ENCODE measurements at regions not wholly inside any gene's neighbourhood (a gene's known extent, or its start where the extent isn't known, plus 50 kb on each side); places are given as distances from the start of the nearest gene placed in this dataset.
"Not testable (repeated sequence)": the region's sequence is repeated elsewhere in the genome, so short reads cannot be mapped to it uniquely, and the experiment has no call there.

- Histone ChIP-seq H3K4me1 (no peaks in the 10 kb centered on the region), H3K36me3 (replicated peaks in 1 of 2; ENCODE audit: insufficient read depth in 1 of 2, low read depth in 2 of 2) (no peaks in the 10 kb centered on the region), H3K4me3 (no peak overlapping the region), H3K27ac (no peak overlapping the region), H3K9me3 (no peaks in the 10 kb centered on the region), H3K27me3 (no peaks in the 10 kb centered on the region)
- ATAC-seq (no peak), DNase-seq (no peak)
- intact Hi-C loops (cut with DNase I) = no loop called here
- no peak for TF ChIP-seq CTCF (IDR thresholded peaks at IDR 0.05)
- TF ChIP-seq POLR2A (IDR thresholded peaks at IDR 0.05) = no peak
These were observed 257.9 kb downstream of the RPIA start for GRCh38 chr2:88949336-88949735.

DNA sequence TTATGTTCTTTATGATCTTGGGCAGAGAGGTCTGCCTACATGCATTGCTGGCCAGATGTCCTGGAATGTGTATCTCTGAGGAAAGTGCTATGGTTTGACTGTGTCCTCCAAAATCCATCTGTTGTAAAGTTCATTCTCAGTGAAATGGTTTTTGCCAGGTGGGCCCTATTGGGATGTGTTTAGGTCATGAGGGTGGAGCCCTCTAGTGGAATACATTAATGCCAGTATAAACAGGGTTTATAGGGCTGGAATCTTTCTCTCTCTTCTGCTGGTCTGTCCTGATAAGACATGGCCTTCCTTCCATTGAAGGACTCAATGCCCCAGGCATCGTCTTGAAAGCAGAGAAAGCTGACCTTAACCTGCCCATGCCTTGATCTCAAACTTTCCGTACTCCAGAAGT is 258.5 kb downstream of the RPIA start:
- TF ChIP-seq POLR2A (IDR thresholded peaks at IDR 0.05) (no peak), CTCF (IDR thresholded peaks at IDR 0.05) (peak in 3 of 7 experiments; percentile 6 to 16 (median 8))
- H3K4me1 ChIP-seq = no peaks in the 10 kb centered on the region
- H3K36me3 ChIP-seq (replicated peaks in 1 of 2; ENCODE audit: insufficient read depth in 1 of 2, low read depth in 2 of 2) = no peaks in the 10 kb centered on the region
- no peak overlapping the region for H3K27ac ChIP-seq
- H3K27me3 ChIP-seq = no peaks in the 10 kb centered on the region
- intact Hi-C loops (cut with DNase I) = no loop called here
- no peaks in the 10 kb centered on the region for H3K9me3 ChIP-seq
- 75 to 81% methylated on average over 2 of the region's 2 CpGs for WGBS, 2 donors
- ATAC-seq (no peak), DNase-seq (no peak)
- H3K4me3 ChIP-seq = no peak overlapping the region

DNA sequence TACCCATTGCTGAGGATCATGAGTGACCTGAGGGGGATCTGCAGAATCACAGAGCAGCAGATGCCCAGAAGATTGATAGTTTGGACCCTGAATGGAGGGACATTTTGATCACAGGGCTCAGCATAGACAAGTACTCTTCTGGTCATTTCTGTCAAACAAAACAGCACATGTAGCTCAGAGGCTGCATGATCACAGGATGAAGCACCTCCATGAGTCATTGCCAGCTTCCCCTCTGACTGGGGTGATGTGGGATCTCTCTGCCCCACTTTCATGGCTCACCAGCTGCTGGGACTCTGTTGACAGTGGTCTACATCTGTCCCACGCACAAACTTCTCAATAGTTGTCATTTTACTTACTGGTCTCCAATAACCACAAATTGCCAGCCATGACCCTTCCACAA is 264.1 kb downstream of the RPIA start:
- no peak for TF ChIP-seq CTCF (IDR thresholded peaks at IDR 0.05)
- TF ChIP-seq POLR2A (IDR thresholded peaks at IDR 0.05) = no peak
- no peaks in the 10 kb centered on the region for H3K36me3 ChIP-seq (replicated peaks in 1 of 2; ENCODE audit: insufficient read depth in 1 of 2, low read depth in 2 of 2)

DNA sequence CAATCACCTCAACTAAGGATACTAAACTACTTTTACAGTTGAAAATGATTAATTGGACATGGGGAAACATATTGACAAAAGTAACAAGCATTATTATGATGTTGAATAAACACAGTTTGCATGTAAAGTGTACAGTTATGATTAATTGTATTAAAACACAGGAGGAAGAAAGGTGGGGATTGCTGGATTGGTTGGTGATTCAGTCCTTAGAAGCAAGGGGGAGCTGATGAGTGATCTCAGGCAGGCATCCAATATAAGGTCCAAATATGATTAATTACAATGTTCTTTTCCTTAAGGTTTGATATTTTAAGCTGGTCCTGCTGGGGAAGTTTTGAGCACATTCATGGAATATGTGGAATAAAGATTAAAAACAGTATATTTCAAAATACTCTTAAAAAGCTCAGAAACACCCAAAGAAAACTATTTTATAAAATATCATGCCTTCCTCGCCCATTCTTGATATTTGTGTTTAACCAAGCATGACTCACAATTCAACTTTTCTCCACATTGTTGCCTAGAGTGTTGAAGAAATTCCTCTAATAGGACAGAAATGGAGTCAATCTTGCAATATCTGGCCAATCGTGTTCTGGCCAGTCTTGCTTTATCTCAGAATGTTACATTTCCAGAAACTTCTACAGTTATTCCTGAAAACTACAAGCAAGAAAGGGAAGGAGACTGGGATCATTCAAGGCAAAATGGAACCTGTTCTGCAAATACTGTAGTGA is 268.2 kb downstream of the RPIA start:
- H3K36me3 ChIP-seq (replicated peaks in 1 of 2; ENCODE audit: insufficient read depth in 1 of 2, low read depth in 2 of 2) = no peaks in the 10 kb centered on the region
- H3K4me3 ChIP-seq = no peak overlapping the region
- TF ChIP-seq CTCF (IDR thresholded peaks at IDR 0.05) (peak in 5 of 7 experiments; percentile 15 to 41 (median 21)), POLR2A (IDR thresholded peaks at IDR 0.05) (no peak)
- H3K27me3 ChIP-seq = no peaks in the 10 kb centered on the region
- no peaks in the 10 kb centered on the region for H3K9me3 ChIP-seq
- H3K4me1 ChIP-seq = no peaks in the 10 kb centered on the region
- no peak overlapping the region for H3K27ac ChIP-seq
- intact Hi-C loops (cut with DNase I) = no loop called here
- 44 to 60% methylated on average over 2 of the region's 2 CpGs for WGBS, 2 donors
- ATAC-seq = no peak
- no peak for DNase-seq

More for the DNA sequence above, 264.1 kb downstream of the RPIA start:
- Histone ChIP-seq H3K4me3 (no peak overlapping the region), H3K27me3 (no peaks in the 10 kb centered on the region), H3K4me1 (no peaks in the 10 kb centered on the region), H3K9me3 (no peaks in the 10 kb centered on the region), H3K27ac (no peak overlapping the region)
- DNase-seq (no peak), ATAC-seq (no peak)
- 74 to 86% methylated on average over 1 of the region's 1 CpG for WGBS, 2 donors
- intact Hi-C loops (cut with DNase I) = no loop called here

GRCh38 chr2:88961323-88961722 is 269.9 kb downstream of the RPIA start:
- H3K4me3 ChIP-seq; intact Hi-C loops (cut with DNase I); H3K27me3 ChIP-seq; H3K4me1 ChIP-seq; ATAC-seq; H3K36me3 ChIP-seq (replicated peaks in 1 of 2; ENCODE audit: insufficient read depth in 1 of 2, low read depth in 2 of 2); DNase-seq; H3K27ac ChIP-seq; H3K9me3 ChIP-seq: not testable (repeated sequence)
- 29 to 52% methylated on average over 3 of the region's 3 CpGs for WGBS, 2 donors
